SU-DHL-6 (cell line): ENCODE measurements at regions not wholly inside any gene's neighbourhood (a gene's known extent, or its start where the extent isn't known, plus 50 kb on each side); places are given as distances from the start of the nearest gene placed in this dataset.

ENCODE experiments used
- EZH2phosphoT487 ChIP-seq: fragments of 200-600 bp; sonication (generic), shearing (Covaris generic); conservative IDR thresholded peaks from 2 replicates; pipeline ENCODE4 v1.6.1; 2018; ENCODE audit warnings: mild to moderate bottlenecking, antibody characterized with exemption, low read length, moderate library complexity, mixed read lengths
- TF ChIP-seq, protein P1 (sequence below): fragments of 200-600 bp; sonication (generic); IDR thresholded peaks from one replicate; pipeline ENCODE4 v1.5.1; 2017; ENCODE audit warnings: antibody characterized with exemption, mild to moderate bottlenecking, low read length, moderate library complexity; ENCODE audit not compliant: insufficient read depth, poor library complexity, severe bottlenecking

DNA sequence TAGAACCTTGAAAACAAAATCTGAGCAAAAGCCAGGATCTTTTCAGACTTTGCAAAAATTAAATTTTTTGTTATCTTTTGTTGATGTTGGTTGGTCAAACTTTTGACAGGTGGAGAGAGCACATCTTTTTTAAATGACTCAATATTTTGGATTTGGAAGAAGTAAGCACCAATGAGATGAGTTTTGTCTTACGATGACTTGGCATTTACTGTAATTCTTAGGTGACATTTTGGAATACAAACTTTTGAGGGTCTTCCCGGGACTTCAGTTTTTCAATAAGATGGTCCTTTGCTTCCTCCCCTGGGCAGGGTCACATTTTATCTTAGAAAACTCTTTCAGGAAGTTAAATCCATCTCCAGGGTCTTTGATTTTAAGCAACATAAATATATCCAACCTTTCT, 423.9 kb downstream of the HS3ST3B1 start:
- TF ChIP-seq, protein P1, sequence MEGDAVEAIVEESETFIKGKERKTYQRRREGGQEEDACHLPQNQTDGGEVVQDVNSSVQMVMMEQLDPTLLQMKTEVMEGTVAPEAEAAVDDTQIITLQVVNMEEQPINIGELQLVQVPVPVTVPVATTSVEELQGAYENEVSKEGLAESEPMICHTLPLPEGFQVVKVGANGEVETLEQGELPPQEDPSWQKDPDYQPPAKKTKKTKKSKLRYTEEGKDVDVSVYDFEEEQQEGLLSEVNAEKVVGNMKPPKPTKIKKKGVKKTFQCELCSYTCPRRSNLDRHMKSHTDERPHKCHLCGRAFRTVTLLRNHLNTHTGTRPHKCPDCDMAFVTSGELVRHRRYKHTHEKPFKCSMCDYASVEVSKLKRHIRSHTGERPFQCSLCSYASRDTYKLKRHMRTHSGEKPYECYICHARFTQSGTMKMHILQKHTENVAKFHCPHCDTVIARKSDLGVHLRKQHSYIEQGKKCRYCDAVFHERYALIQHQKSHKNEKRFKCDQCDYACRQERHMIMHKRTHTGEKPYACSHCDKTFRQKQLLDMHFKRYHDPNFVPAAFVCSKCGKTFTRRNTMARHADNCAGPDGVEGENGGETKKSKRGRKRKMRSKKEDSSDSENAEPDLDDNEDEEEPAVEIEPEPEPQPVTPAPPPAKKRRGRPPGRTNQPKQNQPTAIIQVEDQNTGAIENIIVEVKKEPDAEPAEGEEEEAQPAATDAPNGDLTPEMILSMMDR, result no peak
- TF ChIP-seq EZH2phosphoT487, result no peak
